ENCODE measurements at regions not wholly inside any gene's neighbourhood (a gene's known extent, or its start where the extent isn't known, plus 50 kb on each side); places are given as distances from the start of the nearest gene placed in this dataset.
A peak's percentile ranks its signal among the peaks of the same experiment; 100 is the strongest.
"Not testable (repeated sequence)": the region's sequence is repeated elsewhere in the genome, so short reads cannot be mapped to it uniquely, and the experiment has no call there.

DNA sequence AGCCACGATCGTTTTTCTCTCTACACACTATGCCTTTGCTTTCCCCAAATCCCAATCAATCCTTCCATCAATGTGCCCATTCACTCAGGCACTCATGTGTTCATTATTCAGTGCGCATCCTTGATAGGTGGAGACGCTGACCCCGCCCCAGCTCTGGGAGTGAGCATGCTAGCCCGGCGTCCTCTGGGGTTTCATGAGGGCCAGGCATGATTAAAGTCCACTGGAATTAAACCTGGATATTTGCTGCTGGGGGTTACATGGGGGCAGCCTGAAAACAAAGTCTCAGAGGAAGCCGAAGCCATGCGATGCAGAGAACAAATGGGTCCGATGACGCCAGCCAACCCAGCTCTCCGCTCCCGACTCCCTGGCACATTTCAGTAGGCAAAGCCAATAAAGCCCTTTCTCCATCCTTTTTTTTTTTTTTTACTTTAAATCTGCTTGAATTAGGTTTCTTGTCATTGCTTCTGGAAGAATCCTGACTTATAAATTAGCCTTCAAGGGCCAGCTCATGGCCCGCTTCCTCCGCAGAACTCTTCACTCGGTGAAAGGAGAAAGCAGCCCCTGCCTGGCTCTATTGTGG is 316.4 kb upstream of the ID2 start:
- H3K4me3 ChIP-seq (ENCODE audit: low read depth, low read length), result no peak overlapping the region
- DNase-seq (ENCODE audit: low read depth), result no peak

DNA sequence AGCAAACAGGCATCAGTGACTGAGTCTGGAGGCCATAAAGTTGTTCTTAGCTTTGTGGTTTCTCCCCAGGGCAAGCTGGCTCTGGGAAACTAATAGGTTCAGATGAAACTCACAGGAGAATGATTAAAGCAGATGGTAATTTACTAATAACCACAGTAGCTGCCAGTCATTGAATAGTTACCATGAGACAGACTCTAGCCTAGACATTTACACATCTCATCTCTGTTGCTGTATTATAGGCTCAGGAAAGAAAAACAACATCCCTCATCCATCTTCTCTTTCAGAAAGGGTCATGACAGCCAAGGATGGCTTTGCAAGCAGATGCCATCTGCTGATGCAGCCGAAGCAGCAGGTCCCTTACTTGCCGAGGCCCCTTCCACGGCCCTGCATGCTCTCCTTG is 314.0 kb upstream of the ID2 start:
- DNase-seq (ENCODE audit: low read depth), result no peak
- no peak overlapping the region for H3K4me3 ChIP-seq (ENCODE audit: low read depth, low read length)

DNA sequence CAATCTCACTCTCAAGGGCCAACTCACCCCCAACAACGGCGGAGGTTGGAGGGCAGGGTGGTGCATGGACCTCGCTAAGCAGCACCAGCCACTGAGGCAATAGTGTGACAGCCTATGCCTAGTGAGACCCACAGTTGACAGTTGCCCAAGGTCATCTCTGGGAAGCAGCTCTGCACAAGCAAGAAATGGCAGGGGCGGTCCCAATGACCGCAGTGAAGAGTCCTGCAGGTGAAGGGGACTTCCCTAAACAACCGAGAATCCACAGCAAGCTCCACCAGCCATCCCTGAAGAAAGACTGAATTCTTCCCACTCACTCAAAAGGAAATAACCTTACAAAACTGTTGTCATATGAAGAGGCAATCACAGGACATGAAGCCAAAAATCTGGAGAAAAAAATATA is 313.4 kb upstream of the ID2 start:
- no peak overlapping the region for H3K4me3 ChIP-seq (ENCODE audit: low read depth, low read length)
- no peak for DNase-seq (ENCODE audit: low read depth)

DNA sequence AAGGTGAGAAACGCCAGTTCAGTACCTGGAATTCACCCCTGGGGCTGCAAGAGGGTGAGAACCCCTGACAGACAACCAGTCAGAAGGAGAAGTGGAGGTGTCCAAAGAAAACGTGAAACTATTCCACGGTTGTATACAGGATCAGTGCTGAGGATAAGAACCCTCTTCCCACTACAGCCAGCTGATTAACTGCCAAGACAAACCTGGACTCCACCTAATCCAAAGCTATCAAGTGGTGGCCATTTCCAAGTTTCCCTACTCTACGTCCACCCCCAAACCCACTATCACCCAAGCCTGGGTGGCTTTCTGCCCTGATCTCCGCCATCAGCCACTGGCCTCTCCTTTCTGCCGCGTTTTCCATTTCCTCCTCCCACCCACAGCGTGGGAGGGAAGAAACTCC is 312.3 kb upstream of the ID2 start:
- no peak for DNase-seq (ENCODE audit: low read depth)
- H3K4me3 ChIP-seq (ENCODE audit: low read depth, low read length), result no peak overlapping the region

DNA sequence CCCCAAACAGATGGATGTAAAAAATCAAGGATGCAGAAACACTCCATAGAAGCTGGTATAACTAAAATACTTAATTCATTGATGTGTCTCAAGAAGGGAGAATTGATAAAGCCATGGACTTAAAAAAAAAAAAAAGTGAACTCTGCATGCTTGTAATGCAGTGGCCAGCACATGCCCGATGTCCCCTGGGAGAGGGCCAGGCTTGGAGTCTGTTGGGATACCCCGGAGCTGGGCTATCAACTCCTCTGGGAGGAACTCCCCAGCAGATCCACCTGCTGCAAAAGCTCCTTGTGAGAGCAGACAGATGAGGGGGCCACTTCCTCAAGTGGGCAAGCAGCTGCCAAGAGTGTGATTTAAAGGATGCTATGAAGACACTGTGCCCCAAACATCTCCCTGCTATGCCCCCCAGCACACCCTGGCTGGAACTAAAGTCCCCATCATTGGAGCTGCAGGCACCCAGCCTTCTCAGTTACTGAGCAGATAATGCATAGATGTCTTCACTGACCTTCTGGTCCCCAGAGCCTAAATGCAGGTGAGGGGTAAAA is 311.5 kb upstream of the ID2 start:
- DNase-seq (ENCODE audit: low read depth), result no peak
- no peak overlapping the region for H3K4me3 ChIP-seq (ENCODE audit: low read depth, low read length)

DNA sequence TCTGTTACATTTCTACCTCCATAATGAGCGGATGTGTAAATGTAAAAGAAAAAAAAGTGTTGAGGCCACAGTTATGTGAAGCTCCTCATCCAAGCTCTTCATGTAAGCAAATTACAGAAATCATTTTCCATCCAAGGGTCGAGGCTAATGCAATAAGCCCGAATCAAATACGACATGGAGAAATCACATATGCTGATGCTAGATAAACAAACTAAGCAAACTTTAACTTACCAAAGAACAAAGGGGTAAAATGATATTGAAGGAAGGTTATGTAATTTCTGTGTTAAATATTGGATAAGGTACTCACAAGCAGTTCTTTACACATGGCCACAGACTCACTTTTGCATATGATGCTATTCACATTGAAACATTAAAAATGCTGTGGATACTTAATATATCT is 310.2 kb upstream of the ID2 start:
- no peak overlapping the region for H3K4me3 ChIP-seq (ENCODE audit: low read depth, low read length)
- DNase-seq (ENCODE audit: low read depth), result no peak

DNA sequence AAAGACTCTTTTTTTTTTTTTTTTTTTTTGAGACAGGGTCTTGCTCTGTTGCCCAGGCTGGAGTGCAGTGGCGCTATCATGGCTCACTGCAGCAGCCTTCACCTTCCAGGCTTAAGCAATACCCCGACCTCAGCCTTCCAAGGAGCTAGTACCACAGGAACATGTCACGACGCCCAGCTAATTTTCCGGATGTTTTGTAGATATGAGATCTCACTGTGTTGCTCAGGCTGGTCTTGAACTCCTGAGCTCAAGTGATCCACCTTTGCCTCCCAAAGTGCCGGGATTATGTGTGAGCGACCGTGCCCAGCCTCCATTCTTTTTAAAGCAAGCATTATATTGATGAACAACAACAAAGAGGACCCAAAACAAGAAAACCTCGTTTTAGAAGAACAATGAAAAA is 307.1 kb upstream of the ID2 start:
- DNase-seq (ENCODE audit: low read depth), result no peak
- no peak overlapping the region for H3K4me3 ChIP-seq (ENCODE audit: low read depth, low read length)

DNA sequence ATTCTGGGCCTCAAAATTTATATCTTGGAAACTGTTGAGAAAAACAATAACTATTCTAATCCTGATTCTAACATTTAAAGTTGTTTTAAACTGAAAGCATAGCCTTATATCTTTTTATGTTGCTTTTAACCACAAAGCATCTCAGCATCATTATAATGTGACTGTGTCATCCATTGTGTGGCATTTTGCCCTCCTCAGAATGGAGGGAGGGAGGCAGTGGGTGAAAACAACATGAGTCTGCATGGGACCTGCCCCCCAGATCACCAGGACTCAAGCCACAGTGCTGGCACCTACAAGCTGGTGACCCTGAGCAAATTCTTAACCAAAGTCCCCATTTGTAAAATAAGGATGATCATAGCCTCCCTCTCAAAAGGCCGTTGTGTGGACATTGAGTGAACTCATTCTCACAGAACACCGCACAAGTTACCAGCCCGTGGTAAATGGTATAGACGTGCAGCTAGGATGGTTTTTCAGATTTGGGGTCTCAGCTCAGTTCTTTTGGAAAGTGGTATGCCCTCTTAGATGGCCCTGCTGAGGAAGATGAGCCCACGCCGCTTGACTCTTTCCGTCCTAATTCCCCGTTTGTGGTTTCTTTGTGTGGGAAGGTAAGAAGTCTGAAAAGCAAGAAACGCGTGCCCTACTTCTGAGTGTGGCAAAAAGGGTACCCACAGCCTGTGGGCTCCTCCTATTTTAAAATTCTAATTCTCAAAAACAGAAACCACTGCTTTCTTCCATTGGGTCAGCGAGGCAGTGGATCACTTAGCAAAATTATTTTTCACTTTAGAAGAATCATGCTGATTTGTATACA is 305.0 kb upstream of the ID2 start:
- DNase-seq (ENCODE audit: low read depth), result no peak
- no peak overlapping the region for H3K4me3 ChIP-seq (ENCODE audit: low read depth, low read length)

DNA sequence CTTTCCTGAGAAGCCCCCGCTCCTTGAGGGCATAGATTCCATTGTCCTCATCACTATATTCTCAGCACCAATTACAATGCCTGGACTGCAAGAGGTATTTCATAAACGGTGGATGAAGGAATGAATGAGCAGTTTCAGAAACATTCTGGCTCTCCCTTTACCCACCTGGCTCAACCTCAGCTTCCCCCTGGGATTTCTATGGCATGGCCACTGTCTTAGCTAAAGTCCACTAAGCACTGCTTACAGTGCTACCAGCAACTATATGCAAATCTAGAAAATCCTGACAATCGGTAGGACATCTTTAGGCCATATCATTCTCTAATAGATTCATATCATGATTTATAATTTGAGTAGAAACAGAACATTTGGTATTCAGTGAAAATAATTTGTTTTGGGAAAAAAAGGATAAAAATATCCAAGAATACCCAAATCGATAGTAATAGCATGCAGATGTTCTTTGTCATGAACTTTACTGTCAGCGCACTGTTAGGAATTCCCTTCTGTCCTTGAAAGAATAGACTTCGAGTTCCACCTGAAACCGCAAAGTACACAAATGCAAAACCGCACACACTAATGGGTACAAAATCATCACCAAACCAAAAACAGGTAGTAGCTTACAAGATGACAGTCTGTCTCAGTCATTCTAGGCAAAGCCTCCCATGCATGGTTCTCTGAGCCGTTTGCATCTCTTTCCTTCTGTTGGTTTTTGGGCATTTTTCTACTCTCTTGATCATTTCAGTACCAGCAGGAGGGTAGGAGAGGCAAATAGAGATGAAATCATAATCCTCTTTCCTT is 303.6 kb upstream of the ID2 start:
- H3K4me3 ChIP-seq (ENCODE audit: low read depth, low read length), result no peak overlapping the region
- no peak for DNase-seq (ENCODE audit: low read depth)

DNA sequence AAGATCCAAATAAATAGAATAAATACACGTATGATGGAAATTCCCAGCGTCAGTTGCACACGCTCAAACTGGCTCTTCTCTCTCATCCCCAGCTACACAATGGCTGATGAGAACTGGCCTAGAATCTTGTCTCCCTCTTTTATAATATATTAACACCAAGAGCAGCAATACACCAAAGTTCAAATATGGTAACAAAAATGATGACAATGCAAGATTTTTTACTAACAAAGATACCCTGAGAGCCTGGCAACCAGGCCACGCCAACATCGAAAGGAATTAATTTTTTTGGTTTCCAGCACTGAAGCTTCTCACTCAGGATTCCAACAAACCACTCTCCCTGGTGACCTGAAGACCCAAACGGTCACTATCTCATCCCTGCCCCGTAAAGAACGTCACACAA is 302.7 kb upstream of the ID2 start:
- no peak for DNase-seq (ENCODE audit: low read depth)
- H3K4me3 ChIP-seq (ENCODE audit: low read depth, low read length), result no peak overlapping the region

DNA sequence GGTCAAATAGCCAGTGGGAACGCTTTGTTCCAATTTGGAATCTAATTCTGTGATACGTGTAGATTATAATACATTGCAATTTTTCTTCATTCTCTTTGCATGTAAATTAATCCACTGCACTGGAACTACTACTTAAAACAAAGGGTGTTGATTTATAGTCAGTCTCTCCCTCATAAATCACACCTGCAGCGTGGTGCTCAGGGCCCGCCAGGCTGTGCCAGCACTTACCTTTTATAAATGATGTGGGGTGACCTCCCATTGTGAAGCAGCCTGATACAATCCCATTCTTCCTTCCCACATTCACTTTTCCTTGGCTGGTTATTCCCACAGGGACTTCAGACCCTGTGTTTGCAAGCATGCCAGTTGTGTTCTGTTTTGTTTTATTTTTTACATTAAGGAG is 302.3 kb upstream of the ID2 start:
- no peak overlapping the region for H3K4me3 ChIP-seq (ENCODE audit: low read depth, low read length)
- no peak for DNase-seq (ENCODE audit: low read depth)

DNA sequence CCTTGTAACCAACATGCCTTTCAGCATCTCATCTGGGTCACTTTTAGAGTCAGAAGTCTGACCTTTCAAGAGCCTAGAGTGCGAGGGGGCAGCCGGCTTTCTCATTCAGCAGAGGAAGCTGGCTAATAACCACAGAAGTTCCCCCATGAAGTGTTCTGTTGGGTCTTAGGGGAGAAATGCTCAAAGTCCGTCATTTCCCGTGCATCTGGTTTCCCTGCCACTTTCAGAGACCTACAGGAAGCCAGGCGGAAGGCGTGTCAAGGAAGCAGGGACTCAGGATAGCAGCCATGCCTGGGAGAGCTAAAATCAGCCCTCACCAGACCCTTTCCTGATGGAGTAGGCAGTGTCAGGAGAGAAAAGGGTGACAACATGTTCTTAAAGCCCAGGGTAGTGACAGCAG is 301.8 kb upstream of the ID2 start:
- DNase-seq (ENCODE audit: low read depth), result no peak
- no peak overlapping the region for H3K4me3 ChIP-seq (ENCODE audit: low read depth, low read length)

DNA sequence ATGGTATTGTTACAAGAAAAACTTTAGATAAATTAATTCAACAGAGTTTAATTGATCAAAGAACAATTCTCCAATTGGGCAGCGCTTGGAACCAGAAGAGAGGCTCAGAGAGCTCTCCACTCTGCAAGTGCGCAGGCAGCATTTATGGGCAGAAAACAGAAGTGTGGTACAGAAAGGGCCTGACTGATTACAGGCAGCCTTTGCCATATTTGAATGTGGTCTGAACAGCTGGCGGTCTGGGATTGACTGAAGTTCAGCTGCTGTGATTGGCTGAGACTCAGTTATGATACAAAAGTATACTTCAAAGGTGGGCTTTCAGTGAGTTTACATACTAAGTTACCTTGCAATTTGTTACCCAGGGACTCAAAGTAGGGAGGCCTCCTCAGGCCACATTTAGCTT is 301.3 kb upstream of the ID2 start:
- H3K4me3 ChIP-seq (ENCODE audit: low read depth, low read length), result no peak overlapping the region
- no peak for DNase-seq (ENCODE audit: low read depth)

DNA sequence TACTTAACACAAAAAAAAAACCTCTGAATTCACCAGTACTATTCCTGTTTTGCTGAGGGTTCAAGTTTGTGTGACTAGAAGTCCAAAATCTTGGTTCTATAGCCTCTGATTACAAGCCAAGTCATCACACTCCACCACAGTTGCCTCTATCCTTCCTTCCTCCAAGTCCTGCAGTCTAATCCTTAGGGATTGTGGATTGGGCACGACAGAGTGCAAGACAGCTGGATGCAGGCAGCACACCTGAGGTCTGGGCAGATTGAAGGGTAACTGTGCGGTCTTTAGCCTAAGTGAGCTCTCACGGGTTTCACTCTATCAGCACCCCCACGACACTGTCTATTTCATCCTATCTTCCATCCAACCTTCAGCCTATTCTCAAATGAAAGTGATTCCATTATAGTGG is 299.4 kb upstream of the ID2 start:
- no peak overlapping the region for H3K4me3 ChIP-seq (ENCODE audit: low read depth, low read length)
- no peak for DNase-seq (ENCODE audit: low read depth)

DNA sequence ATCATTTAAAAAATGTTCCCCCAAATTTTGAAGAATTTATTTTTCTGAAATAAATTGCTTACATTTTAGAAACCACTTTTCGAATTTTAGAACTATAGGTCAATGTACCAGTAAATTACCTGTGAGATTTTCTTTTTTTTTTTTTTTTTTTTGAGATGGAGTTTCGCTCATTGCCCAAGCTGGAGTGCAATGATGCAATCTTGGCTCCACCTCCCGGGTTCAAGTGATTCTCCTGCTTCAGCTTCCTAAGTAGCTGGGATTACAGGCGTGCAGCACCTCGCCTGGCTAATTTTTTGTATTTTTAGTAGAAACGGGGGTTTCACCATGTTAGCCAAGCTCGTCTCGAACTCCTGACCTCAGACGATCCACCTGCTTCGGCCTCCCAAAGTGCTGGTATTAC is 295.1 kb upstream of the ID2 start:
- DNase-seq (ENCODE audit: low read depth); H3K4me3 ChIP-seq (ENCODE audit: low read depth, low read length): not testable (repeated sequence)

DNA sequence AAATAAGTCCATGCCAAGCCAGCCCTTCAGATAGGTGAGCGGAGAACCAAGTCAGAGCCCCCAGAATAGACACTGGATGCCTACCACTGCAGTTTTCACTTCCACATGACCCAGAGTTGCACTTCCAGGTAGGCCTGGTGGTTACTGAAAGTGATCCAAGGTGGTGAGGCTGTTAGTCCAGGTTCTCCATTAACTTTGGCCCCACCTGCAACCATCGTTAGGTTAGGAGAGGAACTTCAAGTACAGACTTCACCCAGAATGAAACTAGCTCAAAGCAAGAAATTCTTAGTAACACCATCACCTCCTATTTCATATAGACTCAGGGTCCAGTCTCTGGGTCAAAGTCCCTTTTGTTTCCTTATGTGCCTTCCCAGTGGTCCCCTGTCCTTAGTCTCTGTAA is 293.1 kb upstream of the ID2 start:
- no peak overlapping the region for H3K4me3 ChIP-seq (ENCODE audit: low read depth, low read length)
- DNase-seq (ENCODE audit: low read depth), result no peak

DNA sequence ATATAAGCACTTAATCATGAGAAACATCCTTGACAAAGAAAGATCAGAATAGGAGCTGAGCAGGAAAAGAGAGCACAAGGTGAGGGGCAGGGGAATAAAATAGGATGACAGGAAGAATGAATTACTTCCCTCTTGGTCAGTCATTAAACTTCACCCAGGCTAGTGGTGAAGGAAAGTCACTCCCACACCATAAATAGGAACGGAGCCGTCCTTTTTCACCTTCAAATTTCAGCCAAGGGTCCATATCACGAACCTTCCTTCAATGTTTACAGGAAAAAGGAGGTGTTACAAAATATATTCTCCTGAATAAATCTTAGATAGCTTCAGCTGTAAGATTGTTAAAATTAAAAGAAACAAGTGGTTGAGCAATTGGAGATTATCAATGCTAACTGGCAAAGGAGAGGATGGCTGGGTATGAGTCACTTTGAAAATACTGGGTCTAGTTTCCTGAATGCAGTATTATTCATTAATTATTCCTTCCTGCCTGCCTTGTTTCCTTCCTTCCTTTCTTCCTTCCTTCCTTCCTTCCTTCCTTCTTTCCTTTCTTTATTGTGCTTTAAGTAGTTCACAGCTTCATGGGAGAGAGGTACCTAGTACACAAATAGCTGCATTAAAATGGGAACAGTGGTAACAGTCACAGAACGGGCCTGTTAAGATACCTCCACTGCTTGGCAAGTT is 292.3 kb upstream of the ID2 start:
- no peak overlapping the region for H3K4me3 ChIP-seq (ENCODE audit: low read depth, low read length)
- peak; percentile 4 for DNase-seq (ENCODE audit: low read depth)

DNA sequence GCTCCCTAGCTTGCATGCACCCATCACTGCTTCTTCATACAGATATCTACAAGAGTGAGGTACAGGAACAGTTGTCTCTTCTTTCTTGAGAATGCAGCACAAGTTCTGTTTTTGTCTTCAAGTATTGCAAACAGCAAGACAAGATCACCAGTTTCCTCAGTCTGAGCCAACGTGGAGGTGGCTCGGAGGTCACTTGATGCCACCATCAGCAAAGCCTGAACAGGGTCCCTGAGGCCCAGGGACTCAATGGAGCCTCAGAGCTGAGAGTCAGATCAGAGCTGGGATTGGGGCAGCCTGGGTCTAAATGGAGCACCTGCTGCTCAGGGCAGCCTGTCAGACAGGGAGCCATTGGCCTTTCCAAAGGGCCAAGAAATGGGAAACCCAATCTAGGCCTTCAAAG is 290.7 kb upstream of the ID2 start:
- DNase-seq (ENCODE audit: low read depth), result no peak
- no peak overlapping the region for H3K4me3 ChIP-seq (ENCODE audit: low read depth, low read length)

DNA sequence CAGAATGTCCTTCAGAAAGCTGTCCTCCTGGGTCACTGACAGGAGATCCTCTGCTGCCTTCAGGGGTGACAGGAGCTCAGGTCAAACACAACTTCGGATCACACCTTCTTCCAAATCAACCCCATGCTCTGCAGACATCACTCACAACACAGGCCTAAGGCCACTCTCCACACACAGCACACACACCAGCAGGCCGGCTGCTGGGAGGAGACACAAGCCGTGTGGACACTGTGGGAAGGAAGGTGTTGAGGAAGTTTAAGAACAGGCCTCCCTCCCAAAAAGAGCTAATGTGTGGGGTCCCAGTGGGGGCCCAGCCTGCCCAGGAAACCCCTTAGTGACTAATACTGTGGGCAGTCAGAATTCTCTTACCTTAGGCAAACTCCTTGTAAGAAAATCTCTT is 290.3 kb upstream of the ID2 start:
- no peak for DNase-seq (ENCODE audit: low read depth)
- no peak overlapping the region for H3K4me3 ChIP-seq (ENCODE audit: low read depth, low read length)

Data from skeletal muscle cell (primary cell).